ENCODE measurements at regions not wholly inside any gene's neighbourhood (a gene's known extent, or its start where the extent isn't known, plus 50 kb on each side); places are given as distances from the start of the nearest gene placed in this dataset.

DNA sequence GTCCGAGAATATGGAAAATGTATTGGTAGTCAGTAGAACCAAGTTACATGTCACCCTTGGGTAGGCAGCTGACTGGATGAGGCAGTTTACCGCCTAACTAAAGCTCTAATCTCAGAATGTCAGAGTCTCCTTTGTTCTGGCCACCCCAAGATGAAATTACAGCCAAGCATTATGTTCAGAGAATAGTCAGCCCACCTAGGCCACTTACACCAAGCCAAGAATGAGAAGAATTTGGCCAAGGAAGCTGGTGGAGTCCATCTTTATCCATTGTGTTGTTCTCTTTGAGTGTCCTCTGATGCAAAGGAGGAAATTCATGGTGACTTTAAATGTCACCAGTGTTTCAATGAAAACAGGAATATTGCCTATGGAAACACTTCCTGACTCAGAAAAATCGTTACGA, 275.1 kb upstream of the MAP3K1 start:
- no peak for DNase-seq

DNA sequence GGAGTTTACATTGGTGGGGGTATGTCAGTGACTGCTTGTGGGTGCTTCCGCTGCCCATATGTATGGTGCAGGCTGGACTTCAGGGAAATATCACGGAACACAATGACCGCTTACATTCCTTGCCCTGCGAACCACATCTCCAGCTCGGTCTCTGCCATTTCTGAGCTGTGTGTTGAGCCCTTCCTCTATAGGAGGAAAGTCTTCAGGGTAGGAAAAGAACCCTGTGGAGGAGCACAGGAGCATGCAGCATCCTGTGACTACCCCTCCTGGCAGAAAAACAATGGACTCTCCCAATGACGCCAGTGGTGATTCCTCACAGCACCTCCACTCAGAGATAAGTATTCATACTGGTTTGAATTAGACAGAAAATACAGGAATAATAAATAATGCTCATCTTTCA, 276.8 kb upstream of the MAP3K1 start:
- no peak for DNase-seq

DNA sequence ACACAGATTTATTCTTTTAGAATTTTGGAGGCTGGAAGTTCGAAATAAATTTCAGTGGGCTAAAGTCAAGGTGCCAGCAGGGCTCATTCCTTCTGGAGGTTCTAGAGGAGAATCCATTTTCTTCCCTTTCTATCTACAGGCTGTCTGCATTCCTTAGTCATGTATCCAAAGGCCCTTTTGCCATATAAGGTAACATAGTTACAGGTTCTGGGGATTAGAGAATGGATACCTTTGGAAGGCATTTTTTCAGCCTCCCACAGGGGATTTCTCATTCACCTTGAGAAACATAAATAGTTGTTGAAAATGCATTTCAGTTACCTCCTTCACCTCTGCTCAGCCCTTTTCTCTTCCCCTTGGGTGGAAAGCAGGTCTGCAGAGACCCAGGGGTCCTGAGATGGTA, 280.0 kb upstream of the MAP3K1 start:
- DNase-seq: no peak

DNA sequence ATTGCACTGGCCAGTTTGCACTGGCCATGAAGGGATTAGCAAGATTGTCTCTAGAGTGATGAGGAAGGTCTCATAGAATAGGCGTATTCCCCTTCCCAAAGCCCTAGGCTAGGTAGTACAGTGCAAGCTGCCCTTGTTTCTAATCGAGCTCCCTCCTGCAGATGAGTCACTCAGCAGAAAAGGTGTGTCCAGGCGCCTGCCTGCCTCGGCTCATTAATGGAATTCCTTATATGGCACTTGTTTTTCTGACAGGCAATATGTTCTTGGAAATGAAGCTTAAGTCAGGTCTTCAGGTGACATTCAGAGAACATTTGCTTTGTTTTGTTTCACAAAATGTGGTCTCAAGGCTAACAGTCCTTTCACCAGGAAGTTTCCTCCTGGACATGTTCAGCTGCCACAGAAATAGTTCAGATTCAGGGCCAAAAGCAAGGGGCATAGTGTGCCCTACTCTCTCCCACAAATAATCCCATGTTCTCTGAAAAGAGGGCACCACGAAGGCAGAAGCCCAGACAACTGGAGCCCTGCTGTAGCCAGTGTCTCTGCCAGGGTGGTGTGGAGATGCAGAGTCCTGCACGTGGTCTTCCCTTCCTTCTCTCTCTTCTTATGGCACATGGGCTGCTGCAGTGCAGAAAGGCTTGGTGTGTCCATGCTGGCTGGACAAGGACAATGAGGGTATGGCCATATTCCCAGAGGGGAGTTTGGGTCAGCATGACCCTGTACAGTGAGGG, 281.1 kb upstream of the MAP3K1 start:
- DNase-seq: no peak

DNA sequence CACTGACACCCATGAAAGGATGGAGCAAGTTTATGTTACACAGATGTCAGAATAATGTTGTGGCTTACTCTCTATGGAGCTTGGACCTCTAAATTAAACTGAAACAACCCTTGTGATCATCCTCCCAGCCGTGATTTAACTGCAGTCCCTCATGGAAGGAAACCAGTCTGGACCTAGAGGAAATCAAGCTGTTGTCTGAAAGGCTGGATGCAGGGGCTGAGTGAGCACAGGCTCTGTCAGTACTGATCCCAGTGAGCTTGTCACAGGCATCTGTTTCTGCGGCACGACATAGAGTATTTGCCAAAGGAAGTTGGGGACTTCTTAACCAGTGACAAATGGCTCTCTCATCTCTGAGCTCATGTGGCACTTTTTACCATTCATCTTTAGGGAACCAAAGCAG, 282.9 kb upstream of the MAP3K1 start:
- DNase-seq: no peak

DNA sequence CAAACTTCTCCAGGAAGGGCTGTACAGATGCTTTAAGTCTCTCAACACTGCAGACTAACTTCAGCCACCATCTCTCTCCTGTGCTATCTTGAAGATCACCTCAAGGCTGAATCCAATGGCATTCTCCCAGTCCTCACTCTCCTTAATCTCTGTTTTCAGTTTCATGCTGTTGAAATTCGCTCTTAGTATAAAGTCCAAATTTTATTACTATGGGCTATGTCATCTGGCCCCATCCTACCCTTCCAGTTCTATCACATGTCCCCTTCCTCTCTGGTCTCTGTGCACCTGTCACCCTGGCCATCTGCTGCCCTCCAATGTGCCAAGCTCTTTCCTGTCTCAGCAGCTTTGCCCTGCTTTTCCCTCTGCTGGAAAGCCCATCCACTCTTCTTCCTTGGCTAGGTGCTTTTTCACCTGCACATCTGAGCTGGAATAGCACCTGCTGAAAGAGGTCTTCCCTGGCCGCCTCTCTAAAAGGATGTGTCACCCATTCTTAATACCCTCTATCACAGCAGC, 284.7 kb upstream of the MAP3K1 start:
- no peak for DNase-seq

DNA sequence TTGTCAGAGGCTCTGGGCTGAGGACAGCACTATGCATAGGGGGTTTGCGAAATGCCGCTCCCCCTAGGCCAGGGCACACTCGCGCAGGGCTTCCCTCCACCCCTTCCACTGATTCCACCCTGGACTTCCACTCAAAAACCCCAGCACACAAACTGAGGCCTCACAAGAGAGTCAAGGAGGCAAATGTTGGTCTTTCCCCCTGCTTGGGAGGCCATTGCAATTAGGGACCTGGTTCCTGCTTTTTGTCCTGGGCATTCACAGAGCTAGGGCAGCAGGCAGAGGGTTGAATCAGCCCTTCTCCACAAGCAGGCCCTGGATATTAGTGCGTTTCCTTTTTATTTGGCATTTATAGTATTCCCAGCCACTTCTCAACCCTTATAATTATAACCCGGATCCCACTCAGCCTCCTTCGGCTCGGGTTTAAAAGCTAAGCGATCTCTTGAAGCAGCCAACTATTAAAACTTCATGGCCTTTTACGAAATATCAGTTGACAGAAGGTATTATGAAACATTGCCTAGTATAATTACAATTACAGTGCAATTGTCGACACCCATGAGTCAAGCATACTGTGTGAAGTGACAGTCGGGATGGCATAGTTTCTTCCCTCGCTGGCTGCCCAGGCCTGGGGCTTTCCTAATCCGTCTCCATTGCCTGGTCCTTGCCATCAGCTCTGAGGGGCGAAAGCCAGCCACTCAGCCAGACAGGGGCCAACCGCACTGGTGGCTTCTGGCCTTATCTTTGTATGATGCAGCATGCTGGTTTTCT, 285.5 kb upstream of the MAP3K1 start:
- no peak for DNase-seq

DNA sequence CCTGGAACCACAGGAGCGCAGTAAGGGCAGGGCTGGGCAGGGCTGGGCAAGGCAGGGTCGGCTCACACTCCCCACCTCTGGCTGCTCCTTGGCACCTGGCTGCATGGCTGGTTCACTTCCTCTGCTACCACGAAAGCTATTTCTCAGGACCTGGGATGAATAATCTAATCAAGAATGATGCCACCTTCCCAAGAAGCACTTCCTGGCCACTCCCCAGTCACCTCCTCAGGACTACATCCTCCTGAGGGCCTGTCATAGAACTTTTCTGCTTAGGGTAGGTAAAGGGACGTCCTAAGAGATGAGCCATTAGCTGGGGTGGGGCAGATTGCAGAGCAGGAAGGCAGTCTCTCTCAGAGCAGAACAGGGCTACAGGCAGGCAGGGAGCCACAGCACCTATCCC, 288.2 kb upstream of the MAP3K1 start:
- no peak for DNase-seq

DNA sequence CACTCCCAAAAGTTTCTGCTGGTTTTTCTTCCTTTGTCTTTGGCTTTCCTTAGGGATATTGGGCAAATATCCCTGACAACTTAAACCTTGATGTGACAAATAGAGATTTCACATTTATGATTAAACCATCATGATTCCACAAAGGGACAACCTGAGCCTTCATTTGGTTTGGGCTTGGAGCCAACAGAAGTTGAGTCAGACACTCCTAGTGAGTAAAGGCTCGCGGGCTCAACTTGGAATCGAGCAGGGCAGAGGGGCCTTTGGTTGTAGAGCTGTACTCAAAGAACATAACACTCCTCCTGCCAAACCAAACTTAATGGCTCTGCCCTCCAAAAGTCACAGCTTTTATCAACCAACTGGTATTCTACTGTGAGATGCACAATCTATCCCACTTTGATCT, 290.2 kb upstream of the MAP3K1 start:
- no peak for DNase-seq

DNA sequence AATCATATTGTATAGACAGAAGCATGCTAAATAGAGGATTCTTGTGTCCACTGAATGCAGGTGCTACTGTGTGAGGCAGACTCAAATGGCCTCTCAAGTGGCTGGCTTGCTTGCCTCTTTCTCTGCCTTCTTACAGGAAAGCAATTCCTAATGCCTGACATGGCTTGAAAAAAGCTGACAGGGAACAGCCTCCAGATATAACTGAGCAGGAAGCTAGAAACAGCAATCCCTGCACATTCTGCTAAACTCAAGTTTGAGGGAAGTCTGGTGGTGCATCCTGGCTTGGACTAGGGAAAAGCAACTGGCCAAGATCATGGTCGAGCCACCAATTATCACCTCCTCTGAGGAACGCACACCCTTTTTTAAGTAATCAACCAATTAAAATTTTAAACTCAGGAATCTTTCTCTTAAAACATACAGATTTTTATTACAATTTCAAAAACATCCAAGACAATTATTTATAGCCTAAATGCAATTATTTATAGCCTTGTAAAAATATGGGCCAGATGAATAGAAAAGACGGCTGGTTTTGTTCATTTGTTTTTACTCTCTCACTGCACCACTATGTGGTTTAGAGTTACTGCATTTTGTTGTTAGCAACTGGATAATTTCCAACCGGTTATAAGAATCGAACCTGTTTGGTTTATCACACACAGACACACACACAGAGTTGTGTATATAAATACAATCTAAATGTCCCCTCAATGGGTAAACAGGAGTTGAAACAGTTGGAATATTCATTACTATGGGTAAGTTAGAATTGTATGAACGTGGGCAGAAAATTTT, 290.9 kb upstream of the ANKRD55 start:
- no peak for DNase-seq

DNA sequence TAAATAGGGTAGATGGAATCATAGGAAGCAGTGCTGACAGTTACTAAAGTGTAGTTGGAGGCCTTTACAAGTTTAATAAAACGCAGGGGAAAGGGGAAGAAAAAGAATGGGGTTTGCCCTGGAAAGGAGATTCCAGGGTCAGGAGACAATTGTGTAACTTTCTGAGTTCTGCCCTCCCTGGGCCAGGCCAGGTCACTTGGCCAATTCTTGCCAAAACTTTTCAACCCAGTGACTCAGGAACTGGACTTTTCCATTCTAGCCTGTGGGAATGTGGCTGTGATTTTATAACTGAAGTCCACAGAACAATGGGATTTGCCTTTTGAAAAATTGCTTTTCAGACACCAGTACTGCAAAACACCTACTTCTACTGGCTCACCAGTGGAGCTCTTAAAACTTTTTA, 289.8 kb upstream of the ANKRD55 start:
- DNase-seq: no peak

DNA sequence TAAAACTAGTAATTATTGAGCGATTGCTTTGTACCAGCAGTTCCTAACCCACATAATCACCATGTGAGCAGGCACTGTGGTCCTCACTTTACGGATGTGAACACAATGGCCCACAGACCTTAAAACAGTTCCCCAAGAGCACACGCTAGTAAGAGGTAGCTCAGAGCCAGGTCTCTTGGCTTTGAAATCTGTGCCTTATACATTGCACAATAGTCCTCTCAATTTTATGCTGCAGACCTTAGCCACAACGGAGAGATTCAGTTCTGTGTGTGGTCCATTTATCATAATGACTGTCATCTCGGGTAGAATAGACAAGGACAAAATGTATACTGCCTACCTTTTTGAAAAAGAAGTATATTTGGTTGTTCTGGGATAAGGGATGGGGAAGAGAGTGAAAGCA, 289.0 kb upstream of the ANKRD55 start:
- no peak for DNase-seq

DNA sequence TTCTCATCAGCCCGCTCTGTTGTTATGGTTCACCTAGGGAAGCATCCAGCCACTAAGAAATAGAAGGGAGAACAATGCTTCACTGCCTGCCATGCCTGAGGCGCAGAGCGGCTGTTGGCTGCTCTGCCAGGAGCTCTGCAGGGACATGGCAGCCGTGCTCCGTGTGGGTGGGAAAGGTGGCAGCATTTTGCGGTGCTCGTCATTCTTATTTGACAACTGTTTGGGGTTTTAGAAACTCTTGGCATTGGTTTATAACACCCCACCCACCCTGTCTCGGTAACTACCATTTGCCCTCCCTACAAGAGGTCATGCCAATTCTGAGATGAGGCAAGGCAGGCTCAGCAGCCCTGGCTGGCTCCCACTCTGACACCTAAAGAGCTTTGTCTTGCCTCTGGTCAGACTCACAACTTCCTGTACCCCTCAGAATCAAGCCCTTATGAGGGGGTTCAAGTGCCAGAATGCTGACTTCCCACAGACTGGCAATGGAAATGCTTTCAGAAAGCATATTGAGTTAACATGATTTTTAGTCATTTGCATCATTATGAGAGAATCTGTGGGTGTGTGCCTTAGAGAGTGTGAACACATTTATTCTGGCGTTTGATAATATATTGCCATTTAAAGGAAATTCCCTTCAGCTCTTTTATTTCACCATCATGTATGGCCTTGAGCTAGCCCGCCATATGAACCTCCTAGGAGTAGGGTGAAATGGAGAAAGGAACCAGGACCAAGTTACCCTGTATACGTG, 288.0 kb upstream of the ANKRD55 start:
- no peak for DNase-seq

DNA sequence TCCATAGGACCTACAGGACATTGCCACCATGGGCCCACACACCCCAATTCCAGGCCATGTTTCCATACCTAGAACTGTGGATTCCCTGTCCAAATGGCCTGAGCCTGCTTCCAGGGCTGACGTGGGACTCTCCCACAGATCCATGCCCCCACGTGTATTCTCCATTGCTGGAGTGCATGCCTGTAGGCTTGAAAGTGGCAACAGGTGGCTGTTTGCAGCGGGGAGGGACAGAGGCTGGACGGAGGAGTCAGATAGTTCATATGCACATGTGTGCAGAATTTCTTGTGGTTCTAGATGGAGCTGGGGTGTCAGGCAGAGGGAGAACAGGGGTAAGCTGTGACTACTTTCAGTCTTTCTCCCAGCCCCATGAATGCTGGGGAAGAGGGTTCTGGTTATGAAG, 285.7 kb upstream of the ANKRD55 start:
- no peak for DNase-seq

DNA sequence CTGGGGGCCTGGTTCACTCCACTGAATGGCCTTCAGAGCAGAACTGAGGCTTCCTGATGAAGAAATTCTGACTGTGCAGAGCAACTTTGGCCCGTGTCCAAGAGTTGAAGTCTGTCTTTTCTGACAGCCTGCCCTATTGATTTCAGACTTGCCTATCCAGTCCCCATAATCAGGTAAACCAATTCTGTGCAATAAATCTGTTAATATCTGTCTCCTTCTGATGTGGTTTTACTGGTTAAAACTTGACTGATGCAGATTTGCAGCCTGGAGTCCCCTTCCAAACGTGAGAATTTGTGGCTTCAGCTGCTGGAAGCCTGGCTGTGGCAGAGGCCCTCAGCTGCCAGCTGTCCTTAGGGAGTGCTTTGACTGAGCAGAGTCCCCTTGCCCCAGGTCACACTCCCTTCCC, 283.9 kb upstream of the ANKRD55 start:
- DNase-seq: peak; percentile 16

DNA sequence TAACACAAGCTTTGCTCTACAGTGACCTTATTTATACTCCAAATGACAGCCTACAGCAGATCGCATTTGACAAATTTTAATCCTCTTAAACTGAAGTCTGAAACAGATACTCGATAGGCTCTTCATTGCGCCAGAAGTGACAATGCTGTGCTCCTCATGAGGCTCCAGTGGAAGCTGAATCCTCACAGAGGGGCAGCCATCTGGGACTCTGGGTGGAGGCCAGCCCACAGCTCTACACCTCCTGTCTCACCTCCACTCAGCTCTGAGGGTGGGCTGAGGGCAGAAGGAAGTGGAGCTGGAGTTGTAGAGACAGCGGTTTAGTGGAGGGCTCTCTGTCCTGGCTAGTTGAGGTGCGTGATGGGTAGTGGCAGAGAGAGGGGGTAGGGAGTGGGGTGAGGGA, 283.3 kb upstream of the ANKRD55 start:
- no peak for DNase-seq

DNA sequence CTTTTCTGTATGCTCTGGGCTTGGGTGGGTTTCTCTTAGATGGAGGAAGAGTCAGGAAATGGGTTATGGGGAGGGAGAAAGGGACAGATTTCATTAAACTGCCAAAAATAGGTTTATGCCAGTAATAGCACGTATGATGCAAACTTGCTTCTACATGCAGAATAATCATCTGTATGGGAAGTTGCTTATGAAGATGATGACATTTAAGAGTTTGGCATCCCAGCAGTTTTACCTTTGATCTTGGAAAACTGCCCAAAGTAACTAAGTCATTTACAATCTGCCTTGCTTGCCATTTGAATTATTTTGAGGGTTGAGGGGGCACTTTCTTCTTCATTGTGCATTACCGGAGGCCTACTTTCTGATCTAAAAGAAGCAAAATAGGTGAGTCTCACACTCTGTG, 282.9 kb upstream of the ANKRD55 start:
- no peak for DNase-seq

DNA sequence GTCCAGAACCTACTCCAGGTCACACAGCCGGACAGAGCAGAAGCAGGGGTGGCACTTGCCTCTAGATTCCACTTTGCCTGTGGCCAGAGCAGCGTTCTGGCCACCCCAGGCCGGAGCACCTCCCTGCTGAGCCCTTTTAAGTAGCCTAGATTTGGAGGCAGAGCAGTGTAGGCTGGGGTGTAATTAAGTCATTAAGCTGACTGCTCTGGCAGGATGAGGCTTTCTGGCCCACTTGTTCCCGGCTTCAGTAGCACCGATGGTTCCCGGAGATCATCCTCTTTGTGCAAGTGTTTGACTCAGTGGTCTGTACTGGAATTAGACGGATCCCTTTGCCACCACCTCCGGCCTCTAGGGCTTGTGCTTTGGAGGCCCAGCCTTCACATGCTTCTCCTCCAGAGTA, 281.9 kb upstream of the ANKRD55 start:
- no peak for DNase-seq

DNA sequence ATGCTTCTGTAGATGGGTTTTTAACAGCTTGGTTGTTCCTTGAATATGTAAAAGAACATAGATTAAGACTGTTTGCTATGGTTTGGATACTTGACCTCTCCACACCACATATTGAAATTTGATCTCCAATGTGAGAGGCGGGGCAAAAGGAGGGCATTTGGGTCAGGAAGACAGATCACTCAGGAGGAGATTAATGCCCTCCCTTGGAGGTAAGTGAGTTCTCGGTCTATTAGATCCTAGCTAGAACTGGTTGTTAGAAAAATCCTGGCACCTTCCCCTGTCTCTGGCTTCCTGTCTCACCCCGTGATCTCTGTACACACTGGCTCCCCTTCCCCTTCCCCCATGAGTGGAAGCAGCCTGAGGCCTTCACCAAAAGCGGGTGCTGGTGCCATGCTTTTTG, 281.1 kb upstream of the ANKRD55 start:
- DNase-seq: no peak

DNA sequence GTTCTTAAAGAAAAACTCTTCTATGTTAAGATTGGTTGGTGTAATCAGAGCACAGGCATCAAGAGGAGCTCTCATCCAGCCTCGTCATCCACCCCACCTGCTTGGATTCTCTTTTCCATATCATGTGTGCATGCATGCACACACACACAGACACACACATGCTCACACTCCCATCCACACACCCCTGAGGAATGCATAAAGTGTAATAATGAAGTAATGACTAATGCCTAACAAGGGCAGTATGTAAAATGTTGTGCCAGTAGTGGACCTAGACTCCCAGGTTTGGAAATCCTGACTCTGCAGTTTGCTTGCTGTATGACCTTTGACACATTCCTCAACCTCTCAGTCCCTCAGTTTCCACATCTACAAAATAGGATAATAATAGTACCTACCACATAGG, 280.0 kb upstream of the ANKRD55 start:
- DNase-seq: no peak

DNA sequence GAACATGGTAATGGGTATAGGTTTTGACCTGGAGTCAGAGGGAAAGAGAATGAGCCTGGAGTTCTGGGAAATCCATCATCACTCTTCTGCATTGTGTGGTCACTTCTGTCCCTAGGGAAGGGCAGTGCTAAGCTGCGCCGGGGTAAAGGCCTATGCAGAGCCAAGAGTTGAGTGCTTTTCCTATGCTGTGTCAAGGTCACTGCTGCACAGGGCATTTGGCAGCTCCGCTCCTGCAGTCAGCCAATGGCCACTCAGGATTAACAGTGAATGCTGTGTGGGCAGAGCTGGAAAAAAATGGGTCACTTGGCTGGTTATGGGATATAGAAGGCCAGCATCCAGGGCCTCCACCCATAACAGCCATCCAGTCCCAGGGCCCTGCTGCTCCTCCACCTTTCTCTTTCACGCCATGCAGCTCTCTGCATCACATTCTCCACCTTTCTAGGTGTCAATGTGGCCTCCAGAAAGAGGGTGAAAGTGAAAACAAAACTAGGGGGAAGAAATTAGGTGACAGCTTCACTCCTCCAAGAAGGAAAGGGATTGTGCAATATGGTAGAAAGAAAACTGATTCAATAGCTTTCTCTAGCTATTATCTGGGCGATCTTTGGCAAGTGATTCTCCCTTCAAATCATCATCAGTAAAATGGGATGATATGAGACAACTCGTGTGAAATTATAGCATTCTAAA, 279.3 kb upstream of the ANKRD55 start:
- peak; percentile 31 for DNase-seq

DNA sequence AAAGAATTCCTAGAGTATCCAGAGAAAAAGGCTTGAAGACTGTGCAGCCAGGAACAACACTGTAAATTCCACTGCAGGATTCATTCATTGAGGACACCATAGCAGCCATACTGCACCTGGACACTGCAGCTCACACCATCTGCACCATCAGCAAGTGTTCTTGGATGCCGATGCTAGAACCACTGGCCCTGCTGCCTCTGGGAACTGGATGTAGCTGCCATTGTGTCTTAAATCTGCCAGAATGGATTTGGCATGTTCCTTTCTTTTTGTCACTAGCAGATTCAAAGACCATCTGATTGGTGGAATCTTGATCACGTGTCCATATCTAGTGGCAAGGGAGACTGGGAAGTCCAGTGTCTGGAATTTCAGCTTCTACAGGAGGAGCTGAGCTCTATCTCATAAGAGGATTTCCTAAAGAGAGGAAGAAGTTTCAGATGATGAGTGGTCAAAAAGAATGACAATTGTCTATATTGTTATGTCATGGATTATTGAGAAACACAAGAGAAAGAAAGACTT, 278.3 kb upstream of the ANKRD55 start:
- DNase-seq: no peak
